OCI-LY7 (cell line): ENCODE measurements at regions not wholly inside any gene's neighbourhood (a gene's known extent, or its start where the extent isn't known, plus 50 kb on each side); places are given as distances from the start of the nearest gene placed in this dataset.

ENCODE experiments used
- EZH2phosphoT487 ChIP-seq: fragments of 200-600 bp; sonication (generic); IDR thresholded peaks from 2 replicates; pipeline ENCODE4 v1.6.1; 2018; ENCODE audit warnings: low read depth, borderline replicate concordance, mild to moderate bottlenecking, mixed run types, antibody characterized with exemption, low read length, moderate library complexity, mixed read lengths
- TF ChIP-seq, protein P1 (sequence below): fragments of 200-600 bp; sonication (generic); conservative IDR thresholded peaks from 2 replicates; pipeline ENCODE4 v1.5.1; 2014; ENCODE audit warnings: mild to moderate bottlenecking, antibody characterized with exemption, low read length, moderate library complexity, mixed read lengths

DNA sequence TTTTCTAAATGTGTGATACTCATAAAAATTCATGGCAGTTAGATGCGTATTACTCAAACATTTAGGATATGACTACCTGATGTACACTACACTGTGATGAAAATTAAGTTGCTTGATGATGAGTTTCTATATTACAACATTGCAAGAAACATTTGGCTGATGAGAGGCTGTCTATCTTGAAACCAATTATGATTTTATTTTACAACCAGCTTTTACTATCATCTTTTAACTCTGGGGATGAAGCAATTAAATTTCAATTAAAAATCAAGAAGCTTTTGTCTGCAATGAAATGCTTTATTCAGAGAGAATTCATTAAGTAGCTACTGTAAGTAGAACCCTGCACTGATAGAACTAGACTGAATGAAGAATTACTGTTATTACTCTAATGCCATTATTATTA, 500.4 kb downstream of the KCTD16 start:
- TF ChIP-seq, protein P1, sequence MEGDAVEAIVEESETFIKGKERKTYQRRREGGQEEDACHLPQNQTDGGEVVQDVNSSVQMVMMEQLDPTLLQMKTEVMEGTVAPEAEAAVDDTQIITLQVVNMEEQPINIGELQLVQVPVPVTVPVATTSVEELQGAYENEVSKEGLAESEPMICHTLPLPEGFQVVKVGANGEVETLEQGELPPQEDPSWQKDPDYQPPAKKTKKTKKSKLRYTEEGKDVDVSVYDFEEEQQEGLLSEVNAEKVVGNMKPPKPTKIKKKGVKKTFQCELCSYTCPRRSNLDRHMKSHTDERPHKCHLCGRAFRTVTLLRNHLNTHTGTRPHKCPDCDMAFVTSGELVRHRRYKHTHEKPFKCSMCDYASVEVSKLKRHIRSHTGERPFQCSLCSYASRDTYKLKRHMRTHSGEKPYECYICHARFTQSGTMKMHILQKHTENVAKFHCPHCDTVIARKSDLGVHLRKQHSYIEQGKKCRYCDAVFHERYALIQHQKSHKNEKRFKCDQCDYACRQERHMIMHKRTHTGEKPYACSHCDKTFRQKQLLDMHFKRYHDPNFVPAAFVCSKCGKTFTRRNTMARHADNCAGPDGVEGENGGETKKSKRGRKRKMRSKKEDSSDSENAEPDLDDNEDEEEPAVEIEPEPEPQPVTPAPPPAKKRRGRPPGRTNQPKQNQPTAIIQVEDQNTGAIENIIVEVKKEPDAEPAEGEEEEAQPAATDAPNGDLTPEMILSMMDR, result no peak
- TF ChIP-seq EZH2phosphoT487, result no peak
